ENCODE measurements at regions not wholly inside any gene's neighbourhood (a gene's known extent, or its start where the extent isn't known, plus 50 kb on each side); places are given as distances from the start of the nearest gene placed in this dataset.

DNA sequence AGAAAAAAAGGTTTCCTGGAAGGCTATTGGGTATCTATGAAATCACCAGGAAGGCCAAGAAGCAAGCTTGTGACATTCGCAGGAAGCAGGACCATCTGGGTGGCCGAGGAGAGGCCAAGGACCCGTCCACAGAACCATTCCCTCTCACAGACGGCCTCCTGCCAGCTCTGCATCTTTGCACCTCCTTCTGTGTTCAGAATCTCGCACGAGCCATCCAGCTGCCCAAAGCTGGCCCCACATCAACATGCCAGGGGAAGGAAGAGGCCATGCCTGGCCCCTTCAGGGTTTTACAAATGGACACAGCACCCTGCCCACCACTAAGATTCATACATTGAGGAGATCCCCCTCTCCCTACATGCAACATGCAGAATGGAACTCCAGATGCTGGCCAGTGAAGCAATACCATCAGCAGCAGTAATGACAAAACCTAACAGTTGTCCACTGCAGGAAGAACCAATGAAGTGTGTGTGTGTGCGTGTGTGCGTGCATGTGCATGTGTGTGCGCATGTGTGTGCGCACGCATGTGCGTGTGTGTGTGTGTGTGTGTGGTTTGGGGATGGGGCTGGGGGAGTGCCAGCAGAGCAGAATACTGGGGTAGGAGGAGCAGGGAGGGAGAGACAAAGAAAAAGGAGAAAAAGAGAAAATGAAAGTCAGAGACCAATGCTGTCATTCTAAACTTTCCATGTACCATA, 184.2 kb upstream of the FOXQ1 start:
- Histone ChIP-seq H3K4me3 (no peak overlapping the region), H3K27ac (no peak overlapping the region)
- DNase-seq (ENCODE audit: low spot score), result no peak
- TF ChIP-seq, protein P1, sequence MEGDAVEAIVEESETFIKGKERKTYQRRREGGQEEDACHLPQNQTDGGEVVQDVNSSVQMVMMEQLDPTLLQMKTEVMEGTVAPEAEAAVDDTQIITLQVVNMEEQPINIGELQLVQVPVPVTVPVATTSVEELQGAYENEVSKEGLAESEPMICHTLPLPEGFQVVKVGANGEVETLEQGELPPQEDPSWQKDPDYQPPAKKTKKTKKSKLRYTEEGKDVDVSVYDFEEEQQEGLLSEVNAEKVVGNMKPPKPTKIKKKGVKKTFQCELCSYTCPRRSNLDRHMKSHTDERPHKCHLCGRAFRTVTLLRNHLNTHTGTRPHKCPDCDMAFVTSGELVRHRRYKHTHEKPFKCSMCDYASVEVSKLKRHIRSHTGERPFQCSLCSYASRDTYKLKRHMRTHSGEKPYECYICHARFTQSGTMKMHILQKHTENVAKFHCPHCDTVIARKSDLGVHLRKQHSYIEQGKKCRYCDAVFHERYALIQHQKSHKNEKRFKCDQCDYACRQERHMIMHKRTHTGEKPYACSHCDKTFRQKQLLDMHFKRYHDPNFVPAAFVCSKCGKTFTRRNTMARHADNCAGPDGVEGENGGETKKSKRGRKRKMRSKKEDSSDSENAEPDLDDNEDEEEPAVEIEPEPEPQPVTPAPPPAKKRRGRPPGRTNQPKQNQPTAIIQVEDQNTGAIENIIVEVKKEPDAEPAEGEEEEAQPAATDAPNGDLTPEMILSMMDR (IDR thresholded peaks at IDR 0.05), result no peak

DNA sequence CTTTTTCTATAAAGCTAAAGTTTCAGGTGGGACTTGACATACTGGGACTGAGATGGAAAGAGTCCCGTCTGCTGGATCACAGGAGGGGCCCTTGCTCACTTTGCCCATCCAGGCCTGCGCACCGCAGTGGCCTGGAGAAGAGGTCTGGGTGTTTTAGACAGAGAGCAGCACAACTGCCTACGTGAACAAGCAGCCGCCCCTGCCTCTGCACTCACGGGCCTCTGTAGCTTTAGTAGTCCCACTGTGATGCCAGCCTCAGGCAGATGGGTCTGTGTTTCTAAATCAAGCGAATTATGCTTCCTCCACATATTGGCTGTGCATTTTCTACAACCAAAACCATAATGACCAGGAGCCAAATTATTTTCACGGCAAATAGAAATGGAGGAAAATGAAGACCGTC, 184.8 kb upstream of the FOXQ1 start:
- no peak for DNase-seq (ENCODE audit: low spot score)
- Histone ChIP-seq H3K27ac (no peak overlapping the region), H3K4me3 (no peak overlapping the region)
- TF ChIP-seq, protein P1 (IDR thresholded peaks at IDR 0.05), result no peak

- TF ChIP-seq, protein P1 (IDR thresholded peaks at IDR 0.05), result no peak
- no peak for DNase-seq (ENCODE audit: low spot score)
- no peak overlapping the region for H3K4me3 ChIP-seq
- no peak overlapping the region for H3K27ac ChIP-seq
Measured at GRCh38 chr6:1126036-1126435, 185.9 kb upstream of the FOXQ1 start.

DNA sequence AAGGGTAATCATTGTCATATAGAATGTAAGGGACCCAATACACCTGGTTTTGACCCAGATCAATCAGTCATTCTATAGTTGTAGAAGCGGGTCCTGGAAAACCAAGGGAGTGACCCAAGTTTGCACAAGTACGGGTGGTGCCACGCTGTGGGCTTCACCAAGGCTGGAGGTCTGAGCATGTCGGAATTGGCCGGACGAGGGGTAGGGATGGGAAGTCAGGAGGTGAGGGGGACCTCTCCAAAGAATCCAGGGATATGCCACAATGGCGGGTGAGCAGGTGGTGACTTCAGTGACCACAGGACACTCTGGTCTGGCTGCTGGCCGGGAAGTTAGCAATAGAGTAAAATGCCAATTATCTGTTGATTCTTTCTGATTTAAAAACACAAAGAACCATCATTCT, 186.6 kb upstream of the FOXQ1 start:
- DNase-seq (ENCODE audit: low spot score), result no peak
- Histone ChIP-seq H3K27ac (no peak overlapping the region), H3K4me3 (no peak overlapping the region)
- TF ChIP-seq, protein P1 (IDR thresholded peaks at IDR 0.05), result no peak

GRCh38 chr6:1124885-1125284, 187.0 kb upstream of the FOXQ1 start:
- DNase-seq (ENCODE audit: low spot score), result no peak
- TF ChIP-seq, protein P1 (IDR thresholded peaks at IDR 0.05), result no peak
- Histone ChIP-seq H3K27ac (no peak overlapping the region), H3K4me3 (no peak overlapping the region)

- no peak overlapping the region for H3K27ac ChIP-seq
- TF ChIP-seq, protein P1 (IDR thresholded peaks at IDR 0.05), result no peak
- DNase-seq (ENCODE audit: low spot score), result no peak
- H3K4me3 ChIP-seq, result no peak overlapping the region
Measured at GRCh38 chr6:1123386-1124375, 188.2 kb upstream of the FOXQ1 start.
